SJSA1 (cell line): ENCODE measurements at regions not wholly inside any gene's neighbourhood (a gene's known extent, or its start where the extent isn't known, plus 50 kb on each side); places are given as distances from the start of the nearest gene placed in this dataset.

Experiments used
- DNase-seq, 2 experiments: peaks; one replicate each; pipeline ENCODE4 v3.0.0-alpha.2; 2015 to 2020; ENCODE audit warnings: low spot score in 2 of 2, low read depth in 1 of 2
- H3K27ac ChIP-seq: fragments of 250-450 bp; sonication (Bioruptor Pico); 2 replicates; pipeline ENCODE4 v1.5.1; 2020; ENCODE audit warnings: mild to moderate bottlenecking, moderate library complexity
- H3K27me3 ChIP-seq: fragments of 250-450 bp; sonication (Bioruptor Pico); replicated peaks from 2 replicates; pipeline ENCODE4 v1.5.1; 2020; ENCODE audit warnings: mild to moderate bottlenecking, moderate library complexity
- H3K36me3 ChIP-seq: fragments of 250-450 bp; sonication (Bioruptor Pico); 2 replicates; pipeline ENCODE4 v1.5.1; 2020; ENCODE audit warnings: mild to moderate bottlenecking
- H3K4me1 ChIP-seq: fragments of 250-450 bp; sonication (Bioruptor Pico); replicated peaks from 2 replicates; pipeline ENCODE4 v1.6.1; 2021; ENCODE audit warnings: mild to moderate bottlenecking
- H3K4me3 ChIP-seq: fragments of 250-450 bp; sonication (Bioruptor Pico); 2 replicates; pipeline ENCODE4 v1.5.1; 2020; ENCODE audit warnings: mild to moderate bottlenecking
- H3K9me3 ChIP-seq: fragments of 250-450 bp; sonication (Bioruptor Pico); replicated peaks from 2 replicates; pipeline ENCODE4 v1.5.1; 2020; ENCODE audit warnings: mild to moderate bottlenecking

GRCh38 chr5:99305045-99305580, 376.3 kb upstream of the CHD1 start:
- no peaks in the 10 kb centered on the region for H3K4me1 ChIP-seq
- H3K4me3 ChIP-seq: no peak overlapping the region
- H3K27me3 ChIP-seq: no peaks in the 10 kb centered on the region
- H3K36me3 ChIP-seq: no peaks in the 10 kb centered on the region
- H3K9me3 ChIP-seq: no peaks in the 10 kb centered on the region
- no peak overlapping the region for H3K27ac ChIP-seq
- no peak for DNase-seq

GRCh38 chr5:99285606-99286005, 356.8 kb upstream of the CHD1 start:
- no peak for DNase-seq
- Histone ChIP-seq H3K36me3 (no peaks in the 10 kb centered on the region), H3K9me3 (no peaks in the 10 kb centered on the region), H3K27ac (no peak overlapping the region), H3K4me3 (no peak overlapping the region), H3K27me3 (no peaks in the 10 kb centered on the region), H3K4me1 (no peaks in the 10 kb centered on the region)

GRCh38 chr5:99275128-99275527, 346.3 kb upstream of the CHD1 start:
- no peak for DNase-seq
- Histone ChIP-seq H3K27ac (no peak overlapping the region), H3K9me3 (no peaks in the 10 kb centered on the region), H3K4me3 (no peak overlapping the region), H3K36me3 (no peaks in the 10 kb centered on the region), H3K27me3 (no peaks in the 10 kb centered on the region), H3K4me1 (no peaks in the 10 kb centered on the region)

- Histone ChIP-seq H3K27me3 (no peaks in the 10 kb centered on the region), H3K4me1 (no peaks in the 10 kb centered on the region), H3K4me3 (no peak overlapping the region), H3K27ac (no peak overlapping the region), H3K36me3 (no peaks in the 10 kb centered on the region), H3K9me3 (no peaks in the 10 kb centered on the region)
- DNase-seq: no peak
Observed at GRCh38 chr5:99272576-99272975, 343.8 kb upstream of the CHD1 start.

- Histone ChIP-seq H3K27me3 (no peaks in the 10 kb centered on the region), H3K4me3 (no peak overlapping the region), H3K9me3 (no peaks in the 10 kb centered on the region), H3K4me1 (no peaks in the 10 kb centered on the region), H3K36me3 (no peaks in the 10 kb centered on the region), H3K27ac (no peak overlapping the region)
- DNase-seq: no peak
Observed at GRCh38 chr5:99258819-99259218, 330.0 kb upstream of the CHD1 start.

DNA sequence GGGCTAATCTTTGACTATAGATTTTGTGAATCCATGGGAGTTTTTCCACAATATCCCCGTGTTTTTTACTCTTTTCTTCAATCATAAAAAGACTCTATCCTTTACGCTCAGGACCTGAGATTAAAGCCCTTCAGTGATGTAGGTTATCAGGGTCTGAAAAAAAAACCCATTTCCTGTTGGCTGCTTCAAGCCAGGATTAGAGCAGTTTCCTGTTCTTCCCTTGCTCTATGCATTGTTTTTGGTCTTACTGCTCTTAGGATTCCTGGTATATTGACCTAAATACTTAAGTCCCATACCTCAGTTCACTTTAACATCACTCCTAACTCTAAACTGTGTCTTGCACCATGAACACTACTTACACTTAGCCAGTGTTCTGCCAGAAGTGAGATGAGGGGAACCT, 319.3 kb upstream of the CHD1 start:
- H3K4me1 ChIP-seq: no peaks in the 10 kb centered on the region
- no peak overlapping the region for H3K4me3 ChIP-seq
- H3K27me3 ChIP-seq: no peaks in the 10 kb centered on the region
- H3K9me3 ChIP-seq: no peaks in the 10 kb centered on the region
- H3K27ac ChIP-seq: no peak overlapping the region
- DNase-seq: no peak
- no peaks in the 10 kb centered on the region for H3K36me3 ChIP-seq

GRCh38 chr5:99247346-99247745, 318.5 kb upstream of the CHD1 start:
- H3K4me1 ChIP-seq: no peaks in the 10 kb centered on the region
- no peak for DNase-seq
- H3K9me3 ChIP-seq: no peaks in the 10 kb centered on the region
- no peak overlapping the region for H3K4me3 ChIP-seq
- H3K27me3 ChIP-seq: no peaks in the 10 kb centered on the region
- H3K27ac ChIP-seq: no peak overlapping the region
- no peaks in the 10 kb centered on the region for H3K36me3 ChIP-seq

GRCh38 chr5:99243111-99243510, 314.3 kb upstream of the CHD1 start:
- no peaks in the 10 kb centered on the region for H3K36me3 ChIP-seq
- H3K27me3 ChIP-seq: no peaks in the 10 kb centered on the region
- H3K4me3 ChIP-seq: no peak overlapping the region
- no peaks in the 10 kb centered on the region for H3K9me3 ChIP-seq
- no peaks in the 10 kb centered on the region for H3K4me1 ChIP-seq
- H3K27ac ChIP-seq: no peak overlapping the region
- DNase-seq: no peak

GRCh38 chr5:99239826-99240360, 311.1 kb upstream of the CHD1 start:
- Histone ChIP-seq H3K27me3 (no peaks in the 10 kb centered on the region), H3K9me3 (no peaks in the 10 kb centered on the region), H3K36me3 (no peaks in the 10 kb centered on the region), H3K27ac (no peak overlapping the region), H3K4me3 (no peak overlapping the region), H3K4me1 (no peaks in the 10 kb centered on the region)
- no peak for DNase-seq

DNA sequence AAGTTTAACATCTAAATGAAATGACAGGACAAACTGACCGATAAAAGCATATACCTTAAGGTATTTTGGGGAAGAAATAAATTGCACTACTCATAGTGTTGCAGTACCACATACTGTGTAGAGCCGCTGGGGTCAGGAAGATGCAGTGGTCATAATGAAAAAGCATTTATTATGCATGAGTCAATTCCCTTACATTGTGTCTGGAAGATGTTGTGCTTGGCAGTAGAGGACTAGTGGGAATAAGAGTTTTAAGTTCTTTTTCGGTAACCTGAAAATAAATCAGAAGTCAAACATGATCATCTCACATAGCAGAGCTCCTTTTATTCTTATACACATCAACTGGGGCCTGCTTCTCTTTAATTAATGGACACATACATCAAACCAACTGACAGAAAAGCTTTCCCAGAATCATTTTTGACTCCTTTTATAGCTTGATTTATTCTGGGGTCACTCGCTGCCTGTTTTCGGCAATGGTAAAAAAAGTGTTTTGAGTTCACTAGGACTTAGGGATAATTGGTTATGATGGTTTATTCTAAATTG, 262.5 kb upstream of the CHD1 start:
- DNase-seq: no peak
- no peak overlapping the region for H3K27ac ChIP-seq
- H3K36me3 ChIP-seq: no peaks in the 10 kb centered on the region
- H3K9me3 ChIP-seq: no peaks in the 10 kb centered on the region
- H3K27me3 ChIP-seq: no peaks in the 10 kb centered on the region
- no peaks in the 10 kb centered on the region for H3K4me1 ChIP-seq
- H3K4me3 ChIP-seq: no peak overlapping the region

DNA sequence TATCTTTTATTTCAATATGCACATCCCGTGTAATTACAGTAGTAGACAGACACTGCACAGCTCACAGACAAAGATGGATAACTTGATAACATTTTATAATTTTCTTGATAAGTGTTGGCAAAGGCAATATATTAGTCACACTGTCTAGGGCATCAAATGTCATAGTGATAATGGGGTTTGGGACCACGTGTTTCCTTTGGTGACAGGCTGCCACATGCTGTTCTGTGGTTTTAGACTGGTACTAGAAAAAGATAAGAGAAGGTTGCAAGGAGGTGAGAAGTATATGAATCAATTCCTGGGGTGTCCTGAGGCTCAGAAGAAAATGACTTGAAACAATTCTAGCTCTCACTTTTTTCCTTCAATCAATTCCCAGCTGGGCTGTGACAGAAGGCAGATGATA, 258.8 kb upstream of the CHD1 start:
- no peak for DNase-seq
- Histone ChIP-seq H3K9me3 (no peaks in the 10 kb centered on the region), H3K27ac (no peak overlapping the region), H3K36me3 (no peaks in the 10 kb centered on the region), H3K27me3 (no peaks in the 10 kb centered on the region), H3K4me3 (no peak overlapping the region), H3K4me1 (no peaks in the 10 kb centered on the region)

DNA sequence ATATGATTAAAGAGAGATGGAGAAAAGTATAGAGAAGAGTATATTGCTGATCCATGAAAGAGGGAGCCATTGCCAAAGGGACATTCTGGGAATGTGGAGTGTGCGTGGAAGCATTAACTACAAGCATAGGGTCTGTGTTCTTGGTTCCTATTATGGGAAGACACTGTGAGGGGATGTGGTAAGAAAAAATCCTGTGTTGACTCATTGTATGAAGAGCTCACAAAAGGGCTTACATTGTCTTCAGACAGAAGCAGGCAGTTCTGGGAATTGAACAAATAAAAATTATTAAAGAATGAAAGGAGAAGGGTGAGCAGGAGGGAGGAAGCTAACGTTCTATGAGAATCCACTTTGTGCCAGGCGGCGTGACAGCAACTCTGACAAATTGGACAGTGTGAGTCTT, 250.4 kb upstream of the CHD1 start:
- no peaks in the 10 kb centered on the region for H3K27me3 ChIP-seq
- no peak overlapping the region for H3K27ac ChIP-seq
- no peaks in the 10 kb centered on the region for H3K36me3 ChIP-seq
- no peak overlapping the region for H3K4me3 ChIP-seq
- H3K4me1 ChIP-seq: no peaks in the 10 kb centered on the region
- DNase-seq: no peak
- H3K9me3 ChIP-seq: no peaks in the 10 kb centered on the region

GRCh38 chr5:99177796-99178195, 249.0 kb upstream of the CHD1 start:
- Histone ChIP-seq H3K36me3 (no peaks in the 10 kb centered on the region), H3K27ac (no peak overlapping the region), H3K27me3 (no peaks in the 10 kb centered on the region), H3K4me1 (no peaks in the 10 kb centered on the region), H3K4me3 (no peak overlapping the region), H3K9me3 (no peaks in the 10 kb centered on the region)
- DNase-seq: no peak

DNA sequence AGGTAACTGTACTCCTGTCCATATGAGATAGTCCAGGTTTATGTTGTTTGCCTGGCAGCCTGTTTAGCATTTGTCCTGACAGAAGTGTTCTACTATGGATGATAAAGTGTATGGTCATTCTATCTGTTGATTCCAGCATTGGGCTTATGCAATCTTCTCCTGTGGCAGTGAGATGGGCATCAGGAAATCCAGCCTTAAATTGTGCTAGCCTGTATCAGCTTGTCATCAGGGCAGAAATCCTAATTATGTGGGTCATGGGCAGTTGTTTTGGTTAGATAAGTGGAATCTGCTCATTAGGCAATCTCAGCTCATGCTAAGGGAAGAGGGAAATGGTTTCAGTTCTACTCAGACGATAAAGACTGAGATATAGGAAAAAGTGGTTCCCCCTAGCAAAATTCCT, 247.4 kb upstream of the CHD1 start:
- Histone ChIP-seq H3K9me3 (no peaks in the 10 kb centered on the region), H3K36me3 (no peaks in the 10 kb centered on the region), H3K4me1 (no peaks in the 10 kb centered on the region)

DNA sequence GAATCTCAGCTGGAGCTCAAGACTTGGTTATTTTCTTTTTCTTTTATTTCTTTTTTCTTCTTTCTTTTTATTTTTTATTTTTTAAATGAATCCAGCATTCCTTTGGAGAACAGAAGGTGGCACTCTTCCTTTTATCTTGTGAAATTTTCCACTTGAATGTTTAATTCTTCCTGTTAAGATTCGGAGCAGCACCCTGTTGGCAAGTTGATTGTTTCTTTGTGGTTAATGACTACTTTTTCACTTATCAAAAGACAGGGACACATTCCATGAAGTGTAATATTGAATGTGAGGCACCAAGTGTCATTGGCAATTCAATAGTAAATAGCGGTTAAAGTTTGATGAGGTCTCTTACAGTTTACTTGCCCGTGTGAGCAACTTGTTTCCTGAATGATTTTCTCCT, 240.5 kb upstream of the CHD1 start:
- no peak for DNase-seq

More for the DNA sequence above, 247.4 kb upstream of the CHD1 start:
- Histone ChIP-seq H3K27ac (no peak overlapping the region), H3K27me3 (no peaks in the 10 kb centered on the region), H3K4me3 (no peak overlapping the region)
- no peak for DNase-seq

More for the DNA sequence above, 240.5 kb upstream of the CHD1 start:
- H3K9me3 ChIP-seq: no peaks in the 10 kb centered on the region
- H3K27ac ChIP-seq: no peak overlapping the region
- no peak overlapping the region for H3K4me3 ChIP-seq
- no peaks in the 10 kb centered on the region for H3K36me3 ChIP-seq
- H3K4me1 ChIP-seq: no peaks in the 10 kb centered on the region
- no peaks in the 10 kb centered on the region; the same call in 1 of the 2 replicates for H3K27me3 ChIP-seq
